GM12872 (cell line): ENCODE measurements at regions not wholly inside any gene's neighbourhood (a gene's known extent, or its start where the extent isn't known, plus 50 kb on each side); places are given as distances from the start of the nearest gene placed in this dataset.
A peak's percentile ranks its signal among the peaks of the same experiment; 100 is the strongest.

Source experiments
- CTCF ChIP-seq: IDR thresholded peaks from 3 replicates; pipeline ENCODE4 v1.5.1; 2011; ENCODE audit warnings: low read depth, mild to moderate bottlenecking, low read length, moderate library complexity; ENCODE audit not compliant: insufficient read depth

GRCh38 chr12:89800435-89800834 is 91.8 kb upstream of the ATP2B1 start:
- no peak for TF ChIP-seq CTCF

GRCh38 chr12:89799316-89799715 is 90.7 kb upstream of the ATP2B1 start:
- TF ChIP-seq CTCF: no peak

GRCh38 chr12:89797436-89797835 is 88.8 kb upstream of the ATP2B1 start:
- TF ChIP-seq CTCF: no peak

GRCh38 chr12:89796798-89797382 is 88.3 kb upstream of the ATP2B1 start:
- 0 out of 3 replicates have a peak, but pooled peaks have one; percentile 8 for TF ChIP-seq CTCF

GRCh38 chr12:89793946-89794345 is 85.3 kb upstream of the ATP2B1 start:
- TF ChIP-seq CTCF: no peak

GRCh38 chr12:89791286-89791685 is 82.6 kb upstream of the ATP2B1 start:
- TF ChIP-seq CTCF: no peak

- no peak for TF ChIP-seq CTCF
Measured at GRCh38 chr12:89789862-89790261, 81.2 kb upstream of the ATP2B1 start.

GRCh38 chr12:89787763-89788162 is 79.1 kb upstream of the ATP2B1 start:
- no peak for TF ChIP-seq CTCF
